OCI-LY1 (cell line): ENCODE measurements at regions not wholly inside any gene's neighbourhood (a gene's known extent, or its start where the extent isn't known, plus 50 kb on each side); places are given as distances from the start of the nearest gene placed in this dataset.

Experiments used
- H2AFZ ChIP-seq: fragments of 200-600 bp; sonication (generic), shearing (Covaris generic); 2 replicates; pipeline ENCODE4 v1.6.0; 2014; ENCODE audit warnings: antibody characterized with exemption, mild to moderate bottlenecking, low read length
- H3F3A ChIP-seq: fragments of 200-600 bp; sonication (generic), shearing (Covaris generic); 2 replicates; pipeline ENCODE4 v1.6.0; 2014; ENCODE audit warnings: mild to moderate bottlenecking, antibody characterized with exemption, low read length, moderate library complexity; ENCODE audit not compliant: insufficient read depth
- H3K27ac ChIP-seq: fragments of 200-600 bp; sonication (generic); 2 replicates; pipeline ENCODE4 v1.5.1; 2014; ENCODE audit warnings: low read length, mixed run types, mild to moderate bottlenecking, low read depth; ENCODE audit not compliant: poor library complexity, severe bottlenecking
- H3K27me3 ChIP-seq: fragments of 200-600 bp; sonication (generic); 2 replicates; pipeline ENCODE4 v1.6.0; 2014; ENCODE audit warnings: antibody characterized with exemption, mild to moderate bottlenecking, low read length, moderate library complexity; ENCODE audit not compliant: insufficient read depth
- H3K36me3 ChIP-seq: fragments of 200-600 bp; sonication (generic); 2 replicates; pipeline ENCODE4 v1.6.1; 2014; ENCODE audit warnings: mild to moderate bottlenecking, antibody characterized with exemption, low read length, moderate library complexity, mixed read lengths; ENCODE audit not compliant: insufficient read depth
- H3K4me1 ChIP-seq: fragments of 200-600 bp; sonication (generic); 2 replicates; pipeline ENCODE4 v1.5.1; 2014; ENCODE audit warnings: mild to moderate bottlenecking, low read length, moderate library complexity; ENCODE audit not compliant: insufficient read depth, severe bottlenecking
- H3K4me2 ChIP-seq: fragments of 200-600 bp; sonication (generic), shearing (Covaris generic); 2 replicates; pipeline ENCODE4 v1.6.1; 2014; ENCODE audit warnings: low read length
- H3K4me3 ChIP-seq: fragments of 200-600 bp; sonication (generic); 2 replicates; pipeline ENCODE4 v1.5.1; 2014; ENCODE audit warnings: low read length, low read depth, mild to moderate bottlenecking, mixed read lengths; ENCODE audit not compliant: poor library complexity, severe bottlenecking
- H3K79me2 ChIP-seq: fragments of 200-600 bp; shearing (Covaris generic); 2 replicates; pipeline ENCODE4 v1.6.1; 2016; ENCODE audit warnings: mixed run types, low read length, mixed read lengths; ENCODE audit not compliant: insufficient read depth
- H3K9ac ChIP-seq: fragments of 200-600 bp; sonication (generic), shearing (Covaris generic); 2 replicates; pipeline ENCODE4 v1.6.1; 2014; ENCODE audit warnings: mild to moderate bottlenecking, low read length, mixed read lengths
- H3K9me2 ChIP-seq: fragments of 200-600 bp; sonication (generic), shearing (Covaris generic); 2 replicates; pipeline ENCODE4 v1.6.1; 2014; ENCODE audit warnings: low read depth, mild to moderate bottlenecking, low read length, mixed read lengths
- H3K9me3 ChIP-seq: fragments of 200-600 bp; shearing (Covaris generic); 2 replicates; pipeline ENCODE4 v1.6.1; 2014; ENCODE audit warnings: low read length, mixed read lengths
- H4K20me1 ChIP-seq: fragments of 200-600 bp; sonication (generic), shearing (Covaris generic); 2 replicates; pipeline ENCODE4 v1.6.0; 2016; ENCODE audit warnings: mild to moderate bottlenecking, low read length; ENCODE audit not compliant: insufficient read depth
- EZH2 ChIP-seq: fragments of 200-600 bp; sonication (generic), shearing (Covaris generic); IDR thresholded peaks from 2 replicates; pipeline ENCODE4 v1.8.0; 2017; ENCODE audit warnings: borderline replicate concordance, mixed run types, mild to moderate bottlenecking, antibody characterized with exemption, low read length, moderate library complexity, mixed read lengths
- TF ChIP-seq, protein P1 (sequence below): fragments of 200-600 bp; sonication (generic), shearing (Covaris generic); IDR thresholded peaks from 2 replicates; pipeline ENCODE4 v1.5.1; 2017; ENCODE audit warnings: mild to moderate bottlenecking, antibody characterized with exemption, low read length, moderate library complexity, mixed read lengths

GRCh38 chr9:78383130-78383529 lies 86.2 kb downstream of the PSAT1 start:
- Histone ChIP-seq H3K4me2 (no peak overlapping the region), H3F3A (no peaks in the 10 kb centered on the region), H4K20me1 (no peaks in the 10 kb centered on the region), H3K27me3 (no peaks in the 10 kb centered on the region), H2AFZ (no peak overlapping the region), H3K9me3 (no peaks in the 10 kb centered on the region), H3K79me2 (no peaks in the 10 kb centered on the region), H3K4me1 (no peaks in the 10 kb centered on the region), H3K9me2 (no peaks in the 10 kb centered on the region), H3K4me3 (no peak overlapping the region), H3K27ac (no peak overlapping the region), H3K36me3 (no peaks in the 10 kb centered on the region), H3K9ac (no peak overlapping the region)
- no peak for TF ChIP-seq EZH2
- TF ChIP-seq, protein P1, sequence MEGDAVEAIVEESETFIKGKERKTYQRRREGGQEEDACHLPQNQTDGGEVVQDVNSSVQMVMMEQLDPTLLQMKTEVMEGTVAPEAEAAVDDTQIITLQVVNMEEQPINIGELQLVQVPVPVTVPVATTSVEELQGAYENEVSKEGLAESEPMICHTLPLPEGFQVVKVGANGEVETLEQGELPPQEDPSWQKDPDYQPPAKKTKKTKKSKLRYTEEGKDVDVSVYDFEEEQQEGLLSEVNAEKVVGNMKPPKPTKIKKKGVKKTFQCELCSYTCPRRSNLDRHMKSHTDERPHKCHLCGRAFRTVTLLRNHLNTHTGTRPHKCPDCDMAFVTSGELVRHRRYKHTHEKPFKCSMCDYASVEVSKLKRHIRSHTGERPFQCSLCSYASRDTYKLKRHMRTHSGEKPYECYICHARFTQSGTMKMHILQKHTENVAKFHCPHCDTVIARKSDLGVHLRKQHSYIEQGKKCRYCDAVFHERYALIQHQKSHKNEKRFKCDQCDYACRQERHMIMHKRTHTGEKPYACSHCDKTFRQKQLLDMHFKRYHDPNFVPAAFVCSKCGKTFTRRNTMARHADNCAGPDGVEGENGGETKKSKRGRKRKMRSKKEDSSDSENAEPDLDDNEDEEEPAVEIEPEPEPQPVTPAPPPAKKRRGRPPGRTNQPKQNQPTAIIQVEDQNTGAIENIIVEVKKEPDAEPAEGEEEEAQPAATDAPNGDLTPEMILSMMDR = no peak

DNA sequence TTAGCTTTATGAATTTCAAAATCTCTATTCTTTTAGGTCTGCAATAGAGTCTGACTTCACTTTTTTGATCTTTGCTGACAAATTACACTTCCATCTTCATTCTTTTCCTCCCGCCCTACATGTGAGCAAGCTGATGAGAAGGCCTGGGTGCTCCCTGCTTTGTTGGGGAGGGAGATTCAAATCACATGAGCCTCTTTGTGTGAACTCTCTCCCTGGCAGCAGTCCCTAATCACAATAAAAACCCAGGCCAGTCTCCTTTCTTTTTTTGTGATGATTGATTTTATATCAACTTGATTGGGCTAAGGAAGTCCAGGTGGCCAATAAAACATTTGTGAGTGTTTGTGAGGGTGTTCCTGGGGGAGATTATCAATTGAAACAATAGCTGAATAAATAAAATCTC lies 89.4 kb downstream of the PSAT1 start:
- H4K20me1 ChIP-seq = no peaks in the 10 kb centered on the region
- no peaks in the 10 kb centered on the region for H3K9me2 ChIP-seq
- no peaks in the 10 kb centered on the region for H3K79me2 ChIP-seq
- H3K9ac ChIP-seq = no peak overlapping the region
- H3F3A ChIP-seq = no peaks in the 10 kb centered on the region
- no peak overlapping the region for H3K27ac ChIP-seq
- H3K4me3 ChIP-seq = no peak overlapping the region
- H3K9me3 ChIP-seq = no peaks in the 10 kb centered on the region
- no peak overlapping the region for H3K4me2 ChIP-seq
- TF ChIP-seq EZH2 = no peak
- TF ChIP-seq, protein P1 = no peak
- H3K27me3 ChIP-seq = no peaks in the 10 kb centered on the region
- no peak overlapping the region for H2AFZ ChIP-seq
- no peaks in the 10 kb centered on the region for H3K36me3 ChIP-seq
- no peaks in the 10 kb centered on the region for H3K4me1 ChIP-seq

DNA sequence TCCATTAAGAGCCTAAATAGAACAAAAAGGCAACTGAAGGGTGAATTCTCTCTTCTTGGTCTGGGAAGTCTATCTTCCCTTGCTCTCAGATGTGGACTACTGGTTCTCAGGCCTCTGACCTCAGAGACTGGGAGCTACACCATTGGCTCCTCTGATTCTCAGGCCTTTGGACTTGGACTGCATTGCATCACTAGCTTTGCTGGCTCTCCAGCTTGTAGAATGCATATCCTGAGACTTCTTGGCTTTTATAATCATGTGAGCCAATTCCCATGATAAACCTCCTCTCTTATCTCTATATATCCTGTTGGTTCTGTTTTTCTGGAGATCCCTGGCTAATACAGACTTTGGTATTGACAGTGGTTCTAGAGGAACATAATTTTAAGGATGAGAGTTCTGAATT lies 89.8 kb downstream of the PSAT1 start:
- Histone ChIP-seq H2AFZ (no peak overlapping the region), H4K20me1 (no peaks in the 10 kb centered on the region), H3K4me1 (no peaks in the 10 kb centered on the region), H3K27ac (no peak overlapping the region), H3K4me3 (no peak overlapping the region), H3K79me2 (no peaks in the 10 kb centered on the region), H3K9me3 (no peaks in the 10 kb centered on the region), H3F3A (no peaks in the 10 kb centered on the region), H3K4me2 (no peak overlapping the region), H3K9me2 (no peaks in the 10 kb centered on the region), H3K9ac (no peak overlapping the region), H3K27me3 (no peaks in the 10 kb centered on the region), H3K36me3 (no peaks in the 10 kb centered on the region)
- TF ChIP-seq, protein P1 = no peak
- no peak for TF ChIP-seq EZH2
